ENCODE measurements at regions not wholly inside any gene's neighbourhood (a gene's known extent, or its start where the extent isn't known, plus 50 kb on each side); places are given as distances from the start of the nearest gene placed in this dataset.

- Histone ChIP-seq H3K27me3 (replicated peaks; ENCODE audit: control insufficient read depth, insufficient read depth, low read length) (no peaks in the 10 kb centered on the region), H3K4me1 (no peaks in the 10 kb centered on the region), H3K36me3 (ENCODE audit: control insufficient read depth, insufficient read depth, low read length) (no peaks in the 10 kb centered on the region), H3K4me3 (ENCODE audit: low read depth, low read length) (no peak overlapping the region), H3K9me3 (0 out of 2 replicates have a peak, but pooled peaks cover 2% of the 10 kb centered on the region)
- CTCF ChIA-PET, result interaction anchor here (0.7 kb wide), 1 partner anchor 154 kb away, joined by 3 read pairs; no protein-coding TSS in a partner anchor
- Mint-ChIP-seq H3K4me1 (ENCODE audit: low read depth, unreplicated experiment) (no peaks in the 10 kb centered on the region), H3K27ac (ENCODE audit: unreplicated experiment) (no peak overlapping the region), H3K36me3 (ENCODE audit: insufficient read depth, unreplicated experiment) (no peaks in the 10 kb centered on the region), H3K9me3 (ENCODE audit: unreplicated experiment) (no peaks in the 10 kb centered on the region), H3K4me3 (ENCODE audit: unreplicated experiment) (no peak overlapping the region), H3K27me3 (ENCODE audit: insufficient read depth, unreplicated experiment) (peaks cover 19% of the 10 kb centered on the region)
- DNase-seq, result no peak
- POLR2A ChIA-PET, result no interaction called here
- no TSS peak for BruUV-seq (replicated peaks)
- TF ChIP-seq CTCF (IDR thresholded peaks at IDR 0.05; ENCODE audit: insufficient read depth in 1 of 2, low read depth in 1 of 2, low read length in 1 of 2, severe bottlenecking in 1 of 2, unreplicated experiment in 1 of 2), result no peak
- intact Hi-C loops (cut with micrococcal nuclease; ENCODE audit: unreplicated experiment), result no loop called here
Observed at GRCh38 chr10:27601946-27602538, 97.9 kb downstream of the RAB18 start.

GRCh38 chr10:27603104-27603503 lies 99.0 kb downstream of the RAB18 start:
- H3K36me3 Mint-ChIP-seq (ENCODE audit: insufficient read depth, unreplicated experiment), result no peaks in the 10 kb centered on the region
- no peak overlapping the region for H3K4me3 Mint-ChIP-seq (ENCODE audit: unreplicated experiment)
- no peak for DNase-seq
- no peaks in the 10 kb centered on the region for H3K4me1 Mint-ChIP-seq (ENCODE audit: low read depth, unreplicated experiment)
- POLR2A ChIA-PET, result no interaction called here
- CTCF ChIA-PET, result no interaction called here
- TF ChIP-seq CTCF (IDR thresholded peaks at IDR 0.05; ENCODE audit: insufficient read depth in 1 of 2, low read depth in 1 of 2, low read length in 1 of 2, severe bottlenecking in 1 of 2, unreplicated experiment in 1 of 2), result no peak
- Histone ChIP-seq H3K4me3 (ENCODE audit: low read depth, low read length) (no peak overlapping the region), H3K4me1 (no peaks in the 10 kb centered on the region), H3K9me3 (no peaks in the 10 kb centered on the region), H3K36me3 (ENCODE audit: control insufficient read depth, insufficient read depth, low read length) (no peaks in the 10 kb centered on the region), H3K27me3 (replicated peaks; ENCODE audit: control insufficient read depth, insufficient read depth, low read length) (no peaks in the 10 kb centered on the region)
- no TSS peak for BruUV-seq (replicated peaks)
- intact Hi-C loops (cut with micrococcal nuclease; ENCODE audit: unreplicated experiment), result no loop called here
- no peaks in the 10 kb centered on the region for H3K9me3 Mint-ChIP-seq (ENCODE audit: unreplicated experiment)
- no peak overlapping the region for H3K27ac Mint-ChIP-seq (ENCODE audit: unreplicated experiment)
- H3K27me3 Mint-ChIP-seq (ENCODE audit: insufficient read depth, unreplicated experiment), result peaks cover 13% of the 10 kb centered on the region

- Mint-ChIP-seq H3K4me3 (ENCODE audit: unreplicated experiment) (no peak overlapping the region), H3K27me3 (ENCODE audit: insufficient read depth, unreplicated experiment) (peaks cover 6% of the 10 kb centered on the region), H3K27ac (ENCODE audit: unreplicated experiment) (no peak overlapping the region), H3K36me3 (ENCODE audit: insufficient read depth, unreplicated experiment) (no peaks in the 10 kb centered on the region), H3K9me3 (ENCODE audit: unreplicated experiment) (no peaks in the 10 kb centered on the region), H3K4me1 (ENCODE audit: low read depth, unreplicated experiment) (no peaks in the 10 kb centered on the region)
- H3K36me3 ChIP-seq (ENCODE audit: control insufficient read depth, insufficient read depth, low read length), result no peaks in the 10 kb centered on the region
- no peaks in the 10 kb centered on the region for H3K9me3 ChIP-seq
- ChIA-PET CTCF (no interaction called here), POLR2A (no interaction called here)
- H3K27me3 ChIP-seq (replicated peaks; ENCODE audit: control insufficient read depth, insufficient read depth, low read length), result no peaks in the 10 kb centered on the region
- H3K4me3 ChIP-seq (ENCODE audit: low read depth, low read length), result no peak overlapping the region
- intact Hi-C loops (cut with micrococcal nuclease; ENCODE audit: unreplicated experiment), result no loop called here
- DNase-seq, result no peak
- no peak for TF ChIP-seq CTCF (IDR thresholded peaks at IDR 0.05; ENCODE audit: insufficient read depth in 1 of 2, low read depth in 1 of 2, low read length in 1 of 2, severe bottlenecking in 1 of 2, unreplicated experiment in 1 of 2)
- H3K4me1 ChIP-seq, result no peaks in the 10 kb centered on the region
- BruUV-seq (replicated peaks), result no TSS peak
Observed at GRCh38 chr10:27605318-27605717, 101.2 kb downstream of the RAB18 start.

All from Caco-2 (cell line).